Activated CD4-positive, alpha-beta T cell treated with anti-CD3 and anti-CD28 coated beads for 36 hours (primary cell): ENCODE measurements at regions not wholly inside any gene's neighbourhood (a gene's known extent, or its start where the extent isn't known, plus 50 kb on each side); places are given as distances from the start of the nearest gene placed in this dataset.

ENCODE experiments used
- ATAC-seq: fragments of 200-7000 bp; cut with Tn5 transposase; one replicate; pipeline ENCODE4 v1.10.0; 2021; ENCODE audit warnings: mild to moderate bottlenecking, moderate library complexity
- CTCF ChIA-PET: fragments of 350-600 bp; sonication (Branson Sonifier 250); formaldehyde crosslinking; loops from one replicate; lab custom pipeline; 2021; ENCODE audit warnings: antibody characterized with exemption; lab: Charles Lee
- POLR2A ChIA-PET: fragments of 350-600 bp; sonication (Branson Sonifier 250); formaldehyde crosslinking; loops from one replicate; lab custom pipeline; 2021; ENCODE audit warnings: antibody characterized with exemption, inconsistent platforms; lab: Charles Lee
- DNase-seq: peaks from one replicate; pipeline ENCODE4 v3.0.0-alpha.2; 2020
- H3K27ac Mint-ChIP-seq: one replicate; pipeline ENCODE4 v1.8.0; 2021; ENCODE audit warnings: mixed read lengths
- H3K27me3 Mint-ChIP-seq: one replicate; pipeline ENCODE4 v1.8.0; 2021; ENCODE audit warnings: mixed read lengths
- H3K36me3 Mint-ChIP-seq: one replicate; pipeline ENCODE4 v1.8.0; 2021; ENCODE audit warnings: low read depth, mixed read lengths
- H3K4me1 Mint-ChIP-seq: one replicate; pipeline ENCODE4 v1.8.0; 2021; ENCODE audit warnings: mixed read lengths
- H3K4me3 Mint-ChIP-seq: one replicate; pipeline ENCODE4 v1.8.0; 2021; ENCODE audit warnings: mild to moderate bottlenecking, moderate library complexity, mixed read lengths
- H3K9me3 Mint-ChIP-seq: one replicate; pipeline ENCODE4 v1.8.0; 2021; ENCODE audit warnings: low read depth, mixed read lengths
- intact Hi-C, 2 experiments: fragments of 100-400 bp; cut with DNase I in 1 of 2; cut with micrococcal nuclease in 1 of 2; formaldehyde crosslinking; loops; one replicate each; pipeline versions ENCODE4 v1.14.2 to v1.15.1; 2022 to 2024; cut with DNase I, micrococcal nuclease

DNA sequence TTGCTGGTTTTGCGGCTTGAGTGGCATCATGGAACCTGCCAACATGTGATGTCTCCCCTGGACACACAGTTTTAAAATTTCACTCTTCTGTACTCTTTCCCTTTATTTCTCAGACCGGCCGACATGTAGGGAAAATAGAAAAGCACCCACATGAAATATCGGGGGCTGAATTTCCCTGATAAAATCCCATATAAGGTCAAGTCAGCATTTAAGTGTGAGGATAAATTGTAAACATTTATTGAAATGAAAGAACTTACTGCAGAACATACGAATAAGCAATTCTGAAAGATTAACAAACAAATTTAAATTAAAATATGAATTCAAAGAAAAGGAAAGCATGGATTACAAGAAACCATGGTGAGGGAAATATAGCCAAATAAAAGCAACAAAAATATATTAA, 345.5 kb downstream of the EPHA7 start:
- H3K27me3 Mint-ChIP-seq: no peaks in the 10 kb centered on the region
- ATAC-seq: no peak
- DNase-seq: no peak
- H3K27ac Mint-ChIP-seq: no peak overlapping the region
- H3K36me3 Mint-ChIP-seq: no peaks in the 10 kb centered on the region
- peaks cover 3% of the 10 kb centered on the region for H3K9me3 Mint-ChIP-seq
- no peak overlapping the region for H3K4me3 Mint-ChIP-seq
- H3K4me1 Mint-ChIP-seq: no peaks in the 10 kb centered on the region
- ChIA-PET CTCF (no interaction called here), POLR2A (no interaction called here)
- intact Hi-C loops: no loop called here

DNA sequence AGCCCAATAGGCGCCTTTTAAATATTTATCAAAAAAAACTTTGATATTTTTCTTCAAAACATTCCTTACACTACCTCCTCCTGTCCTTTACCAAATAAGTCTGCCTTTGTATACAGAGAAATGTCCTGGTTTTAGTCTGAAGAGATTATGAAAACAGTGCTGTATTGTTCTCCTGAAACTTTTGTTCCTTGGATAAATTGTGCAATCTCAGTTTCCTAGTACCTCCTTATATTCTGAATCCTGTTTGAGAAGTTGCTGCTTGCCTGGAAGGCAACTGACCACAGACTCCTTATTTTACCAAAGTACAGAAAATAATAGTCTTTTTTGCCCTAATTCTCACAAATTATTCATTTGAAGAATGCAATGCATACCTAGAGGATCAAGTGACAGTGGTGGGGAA, 349.5 kb downstream of the EPHA7 start:
- Mint-ChIP-seq H3K27ac (no peak overlapping the region), H3K27me3 (no peaks in the 10 kb centered on the region), H3K4me1 (no peaks in the 10 kb centered on the region), H3K36me3 (no peaks in the 10 kb centered on the region), H3K9me3 (peaks cover 3% of the 10 kb centered on the region), H3K4me3 (no peak overlapping the region)
- intact Hi-C loops: no loop called here
- CTCF ChIA-PET: no interaction called here
- DNase-seq: no peak
- POLR2A ChIA-PET: no interaction called here
- ATAC-seq: no peak

DNA sequence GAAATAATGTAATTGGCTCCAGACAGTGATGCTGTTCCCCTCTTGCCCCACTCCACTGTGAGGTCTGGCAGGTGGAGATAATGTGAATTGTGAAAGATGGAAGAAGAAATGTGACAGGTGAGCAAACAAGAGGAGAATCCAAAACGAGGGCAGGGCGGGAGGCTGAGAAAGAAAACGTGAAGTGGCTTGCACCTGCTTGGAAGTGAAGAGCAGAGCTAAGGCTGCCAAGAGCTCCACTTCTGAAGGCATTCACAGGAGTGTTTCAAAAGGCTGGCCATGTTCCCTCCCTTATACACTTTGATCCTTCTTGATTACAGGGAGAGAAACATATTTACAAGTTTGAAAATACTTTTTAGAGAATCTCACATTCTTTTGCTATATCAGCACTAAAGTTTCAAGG, 359.4 kb downstream of the EPHA7 start:
- ChIA-PET POLR2A (no interaction called here), CTCF (no interaction called here)
- Mint-ChIP-seq H3K4me3 (no peak overlapping the region), H3K4me1 (no peaks in the 10 kb centered on the region), H3K36me3 (no peaks in the 10 kb centered on the region), H3K27ac (no peak overlapping the region), H3K27me3 (no peaks in the 10 kb centered on the region), H3K9me3 (peaks cover 13% of the 10 kb centered on the region)
- intact Hi-C loops: no loop called here
- ATAC-seq (no peak), DNase-seq (no peak)

DNA sequence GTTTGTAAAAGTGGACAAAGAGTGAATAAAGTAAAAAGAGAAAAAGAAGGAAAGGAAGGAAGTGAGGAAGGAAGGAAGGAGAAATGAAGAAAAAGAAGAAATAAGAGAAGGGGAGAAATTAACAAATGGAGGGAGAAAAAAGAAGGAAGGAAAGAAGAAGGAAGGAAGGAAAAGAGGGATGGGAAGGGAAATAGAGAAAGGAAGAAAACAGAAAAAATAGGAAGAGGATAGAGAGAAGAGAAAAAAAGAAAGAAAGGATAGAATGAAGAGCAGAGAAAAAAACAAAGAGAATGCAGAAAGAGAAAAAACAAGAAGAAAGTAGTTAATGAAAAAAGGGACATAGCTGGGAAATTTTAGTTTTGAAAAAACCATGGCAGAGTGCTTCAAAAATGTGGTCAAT, 361.8 kb downstream of the EPHA7 start:
- no peaks in the 10 kb centered on the region for H3K36me3 Mint-ChIP-seq
- DNase-seq (no peak), ATAC-seq (no peak)
- intact Hi-C loops: no loop called here
- ChIA-PET CTCF (interaction anchor here (0.8 kb wide), 1 partner anchor 13 kb away, joined by 4 read pairs; no protein-coding TSS in a partner anchor), POLR2A (no interaction called here)
- H3K9me3 Mint-ChIP-seq: peaks cover 16% of the 10 kb centered on the region
- H3K27me3 Mint-ChIP-seq: no peaks in the 10 kb centered on the region
- no peak overlapping the region for H3K4me3 Mint-ChIP-seq
- H3K4me1 Mint-ChIP-seq: no peaks in the 10 kb centered on the region
- H3K27ac Mint-ChIP-seq: no peak overlapping the region

DNA sequence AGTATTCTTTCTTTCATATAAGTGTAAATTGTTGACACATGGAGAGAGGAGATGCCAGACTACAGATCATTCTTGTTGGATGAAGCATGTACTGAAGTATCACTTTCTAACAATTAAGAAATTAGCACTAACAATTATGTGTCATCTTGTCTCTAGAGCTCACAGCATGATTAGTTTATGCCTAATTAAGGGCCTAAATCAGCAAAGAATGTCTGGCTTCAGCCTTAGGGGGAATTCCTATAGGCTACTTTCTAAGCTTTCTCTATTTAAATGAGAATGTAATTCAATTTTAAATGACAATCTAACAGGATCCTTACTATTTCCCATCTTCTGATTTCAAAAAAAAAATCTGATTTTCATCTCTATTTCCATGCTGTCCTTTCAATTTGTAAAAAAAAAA, 371.0 kb downstream of the EPHA7 start:
- POLR2A ChIA-PET: no interaction called here
- DNase-seq (no peak), ATAC-seq (no peak)
- peaks cover 3% of the 10 kb centered on the region for H3K9me3 Mint-ChIP-seq
- H3K36me3 Mint-ChIP-seq: no peaks in the 10 kb centered on the region
- no peak overlapping the region for H3K27ac Mint-ChIP-seq
- intact Hi-C loops: no loop called here
- H3K4me1 Mint-ChIP-seq: no peaks in the 10 kb centered on the region
- H3K4me3 Mint-ChIP-seq: no peak overlapping the region
- CTCF ChIA-PET: no interaction called here
- H3K27me3 Mint-ChIP-seq: no peaks in the 10 kb centered on the region

DNA sequence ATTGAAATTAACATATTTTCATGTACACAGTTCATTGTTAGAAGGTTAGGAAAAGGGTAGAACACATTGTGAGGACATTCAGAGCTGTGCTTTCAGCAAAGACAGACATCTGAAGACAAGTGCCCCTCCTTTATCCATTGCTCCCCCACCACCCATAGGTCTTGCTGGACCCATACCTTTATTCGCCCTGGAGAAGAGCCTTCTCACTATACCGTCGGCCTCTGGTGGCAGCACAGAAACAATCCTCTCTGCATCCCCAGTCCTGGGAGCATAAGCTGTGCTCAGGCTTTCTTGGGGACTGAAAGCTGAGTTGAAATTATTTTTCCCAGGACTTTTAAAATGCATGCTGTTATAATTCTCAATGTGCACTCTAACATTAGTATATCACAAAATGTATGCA, 372.3 kb downstream of the EPHA7 start:
- Mint-ChIP-seq H3K27me3 (no peaks in the 10 kb centered on the region), H3K4me3 (no peak overlapping the region), H3K4me1 (no peaks in the 10 kb centered on the region), H3K27ac (no peak overlapping the region), H3K36me3 (no peaks in the 10 kb centered on the region), H3K9me3 (no peaks in the 10 kb centered on the region)
- ATAC-seq (no peak), DNase-seq (no peak)
- ChIA-PET POLR2A (no interaction called here), CTCF (no interaction called here)
- intact Hi-C loops: no loop called here

DNA sequence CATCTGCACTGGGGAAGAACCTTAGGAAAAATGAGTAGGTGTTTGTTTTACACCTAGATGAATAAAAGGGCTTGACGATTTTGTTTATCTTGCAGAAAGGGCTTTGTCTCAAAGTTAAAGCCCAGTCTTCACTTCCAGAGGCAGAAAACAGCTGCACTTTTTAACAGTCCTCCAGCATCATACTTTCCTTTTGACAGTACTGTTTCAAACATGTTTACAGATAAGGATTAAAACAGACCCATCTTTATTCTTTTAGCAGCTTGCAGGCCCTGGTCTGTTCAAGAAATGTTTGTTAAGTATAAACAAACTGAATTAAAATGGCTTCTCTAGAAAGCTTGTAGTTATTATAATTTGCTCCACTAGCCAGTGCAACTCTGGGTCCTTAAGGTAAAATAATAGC, 374.2 kb downstream of the EPHA7 start:
- no peaks in the 10 kb centered on the region for H3K36me3 Mint-ChIP-seq
- H3K4me3 Mint-ChIP-seq: no peak overlapping the region
- no peaks in the 10 kb centered on the region for H3K9me3 Mint-ChIP-seq
- intact Hi-C loops: no loop called here
- H3K4me1 Mint-ChIP-seq: no peaks in the 10 kb centered on the region
- POLR2A ChIA-PET: no interaction called here
- CTCF ChIA-PET: no interaction called here
- DNase-seq (no peak), ATAC-seq (no peak)
- no peaks in the 10 kb centered on the region for H3K27me3 Mint-ChIP-seq
- H3K27ac Mint-ChIP-seq: no peak overlapping the region

DNA sequence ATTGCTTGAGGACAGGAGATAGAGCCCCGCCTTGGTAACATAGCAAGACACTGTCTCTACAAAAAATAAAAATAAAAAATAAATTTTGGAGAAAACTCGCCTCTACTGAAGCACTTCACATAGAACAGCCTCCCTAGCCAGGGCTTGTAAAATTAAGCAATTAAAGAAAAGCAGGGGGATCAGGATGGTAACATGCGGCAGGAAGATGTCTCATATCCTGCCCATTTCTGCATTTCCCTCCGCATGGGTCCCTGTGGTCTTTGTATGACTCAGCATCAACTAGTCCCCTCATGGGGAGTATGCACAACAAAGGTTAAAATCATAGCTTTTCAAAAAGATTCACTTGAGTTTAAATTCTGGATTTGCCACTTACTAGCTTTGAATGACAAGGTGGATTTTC, 379.0 kb downstream of the EPHA7 start:
- peaks cover 15% of the 10 kb centered on the region for H3K9me3 Mint-ChIP-seq
- DNase-seq: no peak
- no peak overlapping the region for H3K4me3 Mint-ChIP-seq
- H3K36me3 Mint-ChIP-seq: no peaks in the 10 kb centered on the region
- ATAC-seq: no peak
- no peaks in the 10 kb centered on the region for H3K27me3 Mint-ChIP-seq
- H3K4me1 Mint-ChIP-seq: no peaks in the 10 kb centered on the region
- CTCF ChIA-PET: interaction anchor here (0.7 to 0.8 kb wide), 2 partner anchors 35 to 39 kb away, joined by 3 read pairs; no protein-coding TSS in a partner anchor
- intact Hi-C loops: no loop called here
- no peak overlapping the region for H3K27ac Mint-ChIP-seq
- POLR2A ChIA-PET: no interaction called here

DNA sequence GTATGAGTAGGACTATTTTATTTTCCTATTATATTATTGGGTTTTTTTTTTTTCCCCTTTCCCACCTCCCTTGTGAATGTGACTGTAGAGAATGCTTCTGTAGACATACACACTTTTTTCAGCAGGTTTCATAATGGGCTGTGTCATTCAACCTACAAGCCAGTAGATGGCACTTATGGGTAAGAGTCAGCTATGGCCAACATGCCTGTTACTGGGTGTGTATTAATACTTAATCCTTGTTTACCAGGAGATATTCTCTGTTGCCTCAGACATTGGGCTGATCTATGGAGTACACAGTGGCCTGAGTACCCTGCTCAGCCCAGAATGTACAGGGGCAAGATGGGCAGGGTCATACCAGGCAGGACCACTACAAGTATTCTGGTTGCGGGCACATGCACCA, 382.5 kb downstream of the EPHA7 start:
- Mint-ChIP-seq H3K4me1 (no peaks in the 10 kb centered on the region), H3K36me3 (no peaks in the 10 kb centered on the region), H3K9me3 (peaks cover 18% of the 10 kb centered on the region), H3K4me3 (no peak overlapping the region), H3K27me3 (no peaks in the 10 kb centered on the region), H3K27ac (no peak overlapping the region)
- ChIA-PET CTCF (no interaction called here), POLR2A (no interaction called here)
- no peak for ATAC-seq
- no peak for DNase-seq
- intact Hi-C loops: no loop called here

DNA sequence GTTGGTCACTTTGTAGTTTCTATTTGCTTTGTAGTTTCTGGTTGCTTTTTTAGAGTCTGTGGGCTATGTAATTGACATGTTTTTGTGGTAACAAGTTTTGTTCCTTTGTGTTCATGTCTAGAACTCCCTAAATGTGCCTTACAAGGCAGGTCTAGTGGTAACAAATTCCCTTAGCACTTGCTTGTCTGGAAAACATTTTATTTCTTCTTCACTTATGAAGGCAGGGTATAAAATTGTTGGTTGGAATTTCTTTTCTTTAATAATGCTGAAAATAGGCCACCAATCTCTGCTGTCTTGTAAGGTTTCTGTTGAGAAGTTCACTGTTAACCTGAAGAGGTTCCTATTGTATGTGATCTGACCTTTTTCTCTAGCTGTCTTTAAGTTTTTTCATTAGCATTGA, 383.6 kb downstream of the EPHA7 start:
- Mint-ChIP-seq H3K9me3 (peaks cover 20% of the 10 kb centered on the region), H3K4me3 (no peak overlapping the region), H3K27ac (no peak overlapping the region), H3K27me3 (no peaks in the 10 kb centered on the region), H3K4me1 (no peaks in the 10 kb centered on the region), H3K36me3 (no peaks in the 10 kb centered on the region)
- ChIA-PET CTCF (no interaction called here), POLR2A (no interaction called here)
- DNase-seq: no peak
- intact Hi-C loops: no loop called here
- no peak for ATAC-seq

DNA sequence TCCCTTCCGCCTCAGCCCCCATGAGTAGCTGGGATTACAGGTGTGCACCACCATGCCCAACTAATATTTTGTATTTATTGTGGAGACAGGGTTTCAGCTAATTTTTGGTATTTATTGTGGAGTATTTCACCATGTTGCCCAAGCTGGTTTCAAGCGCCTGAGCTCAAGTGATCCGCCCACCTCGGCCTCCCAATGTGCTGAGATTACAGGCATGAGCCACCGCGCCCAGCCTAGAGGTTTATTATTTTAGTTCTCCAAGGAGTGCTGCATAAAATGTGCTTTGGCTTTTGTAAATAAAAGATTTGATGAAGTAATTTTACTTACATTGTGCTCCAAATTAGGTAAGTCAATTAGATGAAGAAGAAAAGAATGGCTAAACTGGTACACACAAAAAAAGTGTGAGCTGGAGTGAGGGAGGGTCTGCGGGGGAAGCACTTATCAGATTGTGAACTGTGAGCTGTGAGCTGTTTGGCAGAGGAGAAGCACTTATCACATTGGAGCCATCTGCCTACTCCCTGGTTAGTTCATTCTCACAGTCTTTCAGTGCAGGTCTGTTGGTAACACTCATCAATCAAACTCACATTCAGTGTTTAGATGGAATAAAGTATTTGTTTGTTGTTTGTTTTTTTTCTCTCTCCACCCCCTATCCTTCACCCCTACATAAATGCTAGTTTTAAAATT, 398.0 kb downstream of the EPHA7 start:
- CTCF ChIA-PET: no interaction called here
- POLR2A ChIA-PET: no interaction called here
- Mint-ChIP-seq H3K36me3 (no peaks in the 10 kb centered on the region), H3K9me3 (peaks cover 7% of the 10 kb centered on the region), H3K4me1 (no peaks in the 10 kb centered on the region), H3K4me3 (no peak overlapping the region), H3K27me3 (no peaks in the 10 kb centered on the region), H3K27ac (no peak overlapping the region)
- intact Hi-C loops: no loop called here
- DNase-seq (no peak), ATAC-seq (no peak)

DNA sequence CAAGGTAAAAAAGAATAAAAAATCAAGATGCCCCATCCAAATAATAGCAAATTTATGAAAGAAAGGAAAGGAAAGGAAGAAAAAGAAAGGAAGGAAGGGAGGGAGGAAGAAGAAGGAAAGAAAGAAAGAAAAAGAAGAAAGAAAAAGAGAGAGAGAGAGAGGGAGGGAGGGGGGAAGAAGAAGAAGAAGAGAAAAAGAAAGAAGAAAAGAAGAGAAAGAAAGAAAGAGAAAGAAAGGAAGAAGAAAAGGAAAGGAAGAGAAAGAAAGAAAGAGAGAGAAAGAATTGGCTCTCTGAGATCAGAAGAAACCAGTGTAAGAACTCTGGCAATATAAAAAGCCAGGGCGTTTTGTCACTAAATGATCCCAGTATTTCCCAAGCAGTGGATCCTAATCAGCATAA, 401.7 kb downstream of the EPHA7 start:
- DNase-seq: no peak
- CTCF ChIA-PET: interaction anchor here (0.6 kb wide), 1 partner anchor 1188 kb away, joined by 3 read pairs; no protein-coding TSS in a partner anchor
- Mint-ChIP-seq H3K4me3 (no peak overlapping the region), H3K27me3 (no peaks in the 10 kb centered on the region), H3K9me3 (peaks cover 3% of the 10 kb centered on the region), H3K36me3 (no peaks in the 10 kb centered on the region), H3K27ac (no peak overlapping the region), H3K4me1 (no peaks in the 10 kb centered on the region)
- ATAC-seq: no peak
- POLR2A ChIA-PET: no interaction called here
- intact Hi-C loops: no loop called here
